PFSK-1 (cell line): ENCODE measurements at regions not wholly inside any gene's neighbourhood (a gene's known extent, or its start where the extent isn't known, plus 50 kb on each side); places are given as distances from the start of the nearest gene placed in this dataset.

Source experiments
- FOXP2 ChIP-seq: optimal IDR thresholded peaks from 2 replicates; pipeline ENCODE3; 2011; ENCODE audit warnings: borderline replicate concordance, control low read depth, inconsistent platforms; ENCODE audit not compliant: insufficient read depth; ENCODE audit errors: extremely low read length, extremely low read depth
- POLR2AphosphoS5 ChIP-seq: IDR thresholded peaks from 2 replicates; pipeline ENCODE4 v1.6.1; 2012; ENCODE audit warnings: low read depth, mild to moderate bottlenecking, control low read depth, low read length, moderate library complexity
- REST ChIP-seq, 2 experiments: IDR thresholded peaks; 2 replicates each; pipeline versions ENCODE4 v1.6.1 to v1.8.0; 2011 to 2012; ENCODE audit warnings: low read depth in 2 of 2, low read length in 2 of 2, control low read depth in 1 of 2, inconsistent platforms in 1 of 2, mild to moderate bottlenecking in 1 of 2, moderate library complexity in 1 of 2; ENCODE audit not compliant: insufficient read depth in 1 of 2
- SIN3A ChIP-seq: IDR thresholded peaks from 2 replicates; pipeline ENCODE4 v1.6.1; 2012; ENCODE audit warnings: mild to moderate bottlenecking, low read length, moderate library complexity, borderline replicate concordance; ENCODE audit not compliant: insufficient read depth
- TAF1 ChIP-seq: IDR thresholded peaks from 2 replicates; pipeline ENCODE4 v1.6.1; 2012; ENCODE audit warnings: low read length, control low read depth, borderline replicate concordance; ENCODE audit not compliant: insufficient read depth

DNA sequence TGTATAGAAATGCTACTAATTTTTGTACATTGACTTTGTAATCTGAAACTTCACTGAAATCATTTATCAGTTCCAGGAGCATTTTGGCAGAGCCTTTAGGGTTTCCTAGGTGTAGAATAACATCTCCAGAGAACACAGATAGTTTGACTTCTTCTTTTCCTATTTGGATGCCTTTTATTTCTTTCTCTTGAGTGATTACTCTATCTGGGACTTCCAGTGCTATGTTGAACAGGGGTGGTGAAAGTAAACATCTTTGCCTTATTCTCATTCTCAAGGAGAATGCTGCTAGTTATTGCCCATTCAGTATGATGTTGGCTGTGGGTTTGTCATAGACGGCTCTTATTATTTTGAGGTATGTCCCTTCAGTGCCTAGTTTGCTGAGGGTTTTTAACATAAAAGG is 697.9 kb upstream of the ROBO1 start:
- TF ChIP-seq REST (IDR thresholded peaks at IDR 0.05; ENCODE audit: insufficient read depth in 1 of 2, low read depth in 2 of 2, low read length in 2 of 2) (no peak), POLR2AphosphoS5 (no peak), SIN3A (no peak), FOXP2 (no peak), TAF1 (no peak)

- TF ChIP-seq FOXP2 (no peak), REST (IDR thresholded peaks at IDR 0.05; ENCODE audit: insufficient read depth in 1 of 2, low read depth in 2 of 2, low read length in 2 of 2) (no peak), POLR2AphosphoS5 (no peak), TAF1 (no peak), SIN3A (no peak)
These were observed 683.6 kb upstream of the ROBO1 start for GRCh38 chr3:80451393-80451792.

DNA sequence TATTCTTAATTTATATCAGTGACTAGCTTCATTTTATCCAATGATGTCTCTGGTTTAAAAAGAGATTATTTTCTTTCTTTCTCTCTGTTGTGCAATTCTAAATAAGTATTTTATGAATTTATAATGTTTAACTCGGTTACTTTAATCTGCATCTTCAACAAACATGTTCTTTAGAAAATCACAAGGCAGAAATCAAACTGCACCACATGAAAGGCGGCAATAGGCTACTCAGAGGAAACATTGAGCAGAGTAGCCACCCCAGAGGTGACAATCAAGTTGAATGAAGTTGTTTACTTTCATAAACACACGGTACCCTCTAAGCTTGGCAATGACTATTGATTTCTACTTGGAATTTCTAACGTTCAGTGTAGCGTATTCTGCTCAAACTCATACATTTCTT is 677.8 kb upstream of the ROBO1 start:
- TF ChIP-seq SIN3A (no peak), TAF1 (no peak), REST (IDR thresholded peaks at IDR 0.05; ENCODE audit: insufficient read depth in 1 of 2, low read depth in 2 of 2, low read length in 2 of 2) (no peak), FOXP2 (no peak), POLR2AphosphoS5 (no peak)

- TF ChIP-seq REST (IDR thresholded peaks at IDR 0.05; ENCODE audit: insufficient read depth in 1 of 2, low read depth in 2 of 2, low read length in 2 of 2) (no peak), POLR2AphosphoS5 (no peak), TAF1 (no peak), FOXP2 (no peak), SIN3A (no peak)
These were observed 677.3 kb upstream of the ROBO1 start for GRCh38 chr3:80445053-80445452.

GRCh38 chr3:80439490-80439889 is 671.7 kb upstream of the ROBO1 start:
- TF ChIP-seq TAF1: no peak
- no peak for TF ChIP-seq FOXP2
- TF ChIP-seq POLR2AphosphoS5: no peak
- no peak for TF ChIP-seq SIN3A
- no peak for TF ChIP-seq REST (IDR thresholded peaks at IDR 0.05; ENCODE audit: insufficient read depth in 1 of 2, low read depth in 2 of 2, low read length in 2 of 2)
